AG04450 (cell line): ENCODE measurements at regions not wholly inside any gene's neighbourhood (a gene's known extent, or its start where the extent isn't known, plus 50 kb on each side); places are given as distances from the start of the nearest gene placed in this dataset.
"Not testable (repeated sequence)": the region's sequence is repeated elsewhere in the genome, so short reads cannot be mapped to it uniquely, and the experiment has no call there.

Experiments
- CTCF ChIA-PET: fragments of 300-600, 350-600 bp; formaldehyde crosslinking; extraction: SDS; loops from one replicate; lab custom pipeline; 2022; ENCODE audit warnings: antibody characterized with exemption, inconsistent platforms; lab: Charles Lee
- POLR2A ChIA-PET: fragments of 350-600 bp; formaldehyde crosslinking; extraction: SDS; loops from one replicate; lab custom pipeline; 2021; ENCODE audit warnings: antibody characterized with exemption, inconsistent platforms; lab: Yijun Ruan, JAX
- DNase-seq: peaks from one replicate; pipeline ENCODE4 v3.0.0-alpha.2; 2011; ENCODE audit warnings: low read depth, low spot score
- H3K27ac ChIP-seq: one replicate; pipeline ENCODE4 v1.5.1; 2012; ENCODE audit warnings: low read depth, low read length, control low read depth
- H3K27me3 ChIP-seq: one replicate; pipeline ENCODE4 v1.6.0; 2012; ENCODE audit warnings: low read length; ENCODE audit not compliant: control insufficient read depth, insufficient read depth
- H3K4me3 ChIP-seq: 2 replicates; pipeline ENCODE4 v1.5.1; 2011; ENCODE audit warnings: mild to moderate bottlenecking, low read depth, low read length, control low read depth
- H3K9me3 ChIP-seq: 2 replicates; pipeline ENCODE4 v1.5.1; 2012; ENCODE audit warnings: low read length; ENCODE audit not compliant: control insufficient read depth, insufficient read depth
- TF ChIP-seq, protein P1 (sequence below): IDR thresholded peaks from 2 replicates; pipeline ENCODE4 v1.5.1; 2011; ENCODE audit warnings: low read depth, low read length, control low read depth, inconsistent platforms

DNA sequence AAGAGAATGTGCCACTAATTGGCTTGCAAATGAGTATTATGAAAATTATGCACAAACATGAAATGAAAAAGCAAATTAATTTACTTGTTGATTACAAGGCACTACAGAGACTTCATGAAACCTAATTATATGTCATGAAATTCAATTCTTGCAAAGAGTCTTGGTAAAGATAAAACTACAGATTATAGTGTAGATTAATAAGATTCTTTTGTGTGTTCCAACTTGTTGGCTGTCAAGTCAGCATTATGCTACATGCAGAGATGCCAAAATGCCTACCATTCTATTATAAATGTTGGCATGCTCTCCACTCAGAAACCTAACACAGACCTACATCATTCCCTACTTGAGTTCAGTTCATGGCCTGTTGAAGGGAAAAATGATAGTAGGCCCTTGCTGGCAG lies 97.2 kb upstream of the KITLG start:
- CTCF ChIA-PET = no interaction called here
- Histone ChIP-seq H3K4me3 (no peak overlapping the region), H3K27ac (no peak overlapping the region), H3K9me3 (no peaks in the 10 kb centered on the region; the same call in 1 of the 2 replicates), H3K27me3 (no peaks in the 10 kb centered on the region)
- no peak for DNase-seq
- POLR2A ChIA-PET = no interaction called here
- TF ChIP-seq, protein P1, sequence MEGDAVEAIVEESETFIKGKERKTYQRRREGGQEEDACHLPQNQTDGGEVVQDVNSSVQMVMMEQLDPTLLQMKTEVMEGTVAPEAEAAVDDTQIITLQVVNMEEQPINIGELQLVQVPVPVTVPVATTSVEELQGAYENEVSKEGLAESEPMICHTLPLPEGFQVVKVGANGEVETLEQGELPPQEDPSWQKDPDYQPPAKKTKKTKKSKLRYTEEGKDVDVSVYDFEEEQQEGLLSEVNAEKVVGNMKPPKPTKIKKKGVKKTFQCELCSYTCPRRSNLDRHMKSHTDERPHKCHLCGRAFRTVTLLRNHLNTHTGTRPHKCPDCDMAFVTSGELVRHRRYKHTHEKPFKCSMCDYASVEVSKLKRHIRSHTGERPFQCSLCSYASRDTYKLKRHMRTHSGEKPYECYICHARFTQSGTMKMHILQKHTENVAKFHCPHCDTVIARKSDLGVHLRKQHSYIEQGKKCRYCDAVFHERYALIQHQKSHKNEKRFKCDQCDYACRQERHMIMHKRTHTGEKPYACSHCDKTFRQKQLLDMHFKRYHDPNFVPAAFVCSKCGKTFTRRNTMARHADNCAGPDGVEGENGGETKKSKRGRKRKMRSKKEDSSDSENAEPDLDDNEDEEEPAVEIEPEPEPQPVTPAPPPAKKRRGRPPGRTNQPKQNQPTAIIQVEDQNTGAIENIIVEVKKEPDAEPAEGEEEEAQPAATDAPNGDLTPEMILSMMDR = no peak

DNA sequence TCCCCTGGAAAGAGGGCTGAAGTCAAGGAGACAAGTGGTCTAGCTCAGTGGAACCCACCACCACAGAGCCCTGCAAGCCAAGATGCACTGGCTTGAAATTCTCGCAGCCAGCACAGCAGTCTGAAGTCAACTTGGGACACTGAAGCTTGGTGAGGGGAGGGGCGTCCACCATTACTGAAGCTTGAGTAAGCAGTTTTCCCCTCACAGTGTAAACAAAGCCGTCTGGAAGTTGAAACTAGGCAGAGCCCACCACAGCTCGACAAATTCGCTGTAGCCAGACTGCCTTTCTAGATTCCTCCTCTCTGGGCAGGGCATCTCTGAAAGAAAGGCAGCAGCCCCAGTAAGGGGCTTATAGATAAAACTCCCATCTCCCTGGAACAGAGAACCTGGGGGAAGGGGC lies 87.3 kb upstream of the KITLG start:
- POLR2A ChIA-PET, H3K4me3 ChIP-seq, H3K9me3 ChIP-seq, DNase-seq, H3K27me3 ChIP-seq, CTCF ChIA-PET, H3K27ac ChIP-seq: not testable (repeated sequence)

DNA sequence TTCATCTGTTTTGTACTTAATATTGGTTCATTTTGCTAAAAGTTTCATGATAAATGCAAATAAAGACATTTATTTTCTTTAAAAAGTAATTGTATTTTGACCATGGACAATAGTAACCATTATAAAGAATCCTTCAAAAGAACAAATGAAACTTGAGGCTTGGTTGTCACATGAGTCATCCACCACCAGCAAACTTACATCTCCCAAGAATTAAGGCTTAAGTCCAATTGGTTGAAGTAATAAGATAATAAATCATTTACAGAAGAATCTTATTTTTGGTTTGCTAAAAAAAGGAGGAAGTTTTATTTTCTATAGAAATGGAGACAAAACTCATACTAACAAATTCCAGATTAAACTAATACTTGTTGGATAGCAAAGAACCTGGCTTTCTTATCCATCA lies 84.8 kb upstream of the KITLG start:
- no peak for DNase-seq
- Histone ChIP-seq H3K27ac (no peak overlapping the region), H3K27me3 (no peaks in the 10 kb centered on the region), H3K9me3 (no peaks in the 10 kb centered on the region), H3K4me3 (no peak overlapping the region)
- TF ChIP-seq, protein P1 = no peak
- ChIA-PET CTCF (no interaction called here), POLR2A (no interaction called here)

DNA sequence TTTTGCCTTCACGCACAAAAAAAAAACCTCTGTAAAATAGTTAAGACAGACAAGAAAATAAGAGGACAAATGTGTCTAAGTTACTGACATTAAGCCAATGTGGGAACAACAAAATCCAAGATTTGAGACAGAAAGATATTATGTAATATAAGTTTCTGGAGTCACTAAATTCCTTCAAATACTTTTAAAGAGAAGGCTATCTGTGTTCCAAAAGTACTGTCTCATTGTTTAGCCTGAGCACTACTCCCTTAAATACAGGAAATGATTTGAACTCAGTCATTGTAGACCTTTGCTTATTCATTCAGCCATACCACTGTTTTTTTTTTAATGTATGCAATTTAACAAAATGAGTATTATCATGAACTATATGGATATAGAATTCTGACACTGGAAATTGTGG lies 82.7 kb upstream of the KITLG start:
- Histone ChIP-seq H3K4me3 (no peak overlapping the region), H3K9me3 (no peaks in the 10 kb centered on the region), H3K27me3 (no peaks in the 10 kb centered on the region), H3K27ac (no peak overlapping the region)
- ChIA-PET CTCF (no interaction called here), POLR2A (no interaction called here)
- TF ChIP-seq, protein P1 = no peak
- DNase-seq = no peak

DNA sequence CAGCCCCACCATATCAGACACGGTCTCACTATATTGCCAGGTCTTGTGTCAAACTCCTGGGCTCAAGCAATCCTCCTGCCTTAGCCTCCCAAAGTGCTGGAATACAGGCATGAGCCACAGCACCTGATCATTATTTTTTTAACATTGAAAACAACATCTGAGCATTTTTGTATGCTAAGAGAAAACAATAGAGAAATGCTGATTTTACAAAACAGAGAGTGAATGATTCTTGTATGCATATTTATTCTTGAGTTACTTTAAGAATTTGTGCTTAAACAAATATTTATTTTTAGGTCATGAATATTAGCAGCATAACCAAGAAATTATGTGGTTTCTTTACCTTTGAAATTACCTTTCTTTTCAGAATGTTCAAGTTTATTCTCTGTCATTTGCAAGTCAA lies 81.8 kb upstream of the KITLG start:
- ChIA-PET POLR2A (no interaction called here), CTCF (no interaction called here)
- no peak overlapping the region for H3K27ac ChIP-seq
- no peaks in the 10 kb centered on the region for H3K27me3 ChIP-seq
- H3K9me3 ChIP-seq = no peaks in the 10 kb centered on the region
- DNase-seq = no peak
- TF ChIP-seq, protein P1 = no peak
- no peak overlapping the region for H3K4me3 ChIP-seq

DNA sequence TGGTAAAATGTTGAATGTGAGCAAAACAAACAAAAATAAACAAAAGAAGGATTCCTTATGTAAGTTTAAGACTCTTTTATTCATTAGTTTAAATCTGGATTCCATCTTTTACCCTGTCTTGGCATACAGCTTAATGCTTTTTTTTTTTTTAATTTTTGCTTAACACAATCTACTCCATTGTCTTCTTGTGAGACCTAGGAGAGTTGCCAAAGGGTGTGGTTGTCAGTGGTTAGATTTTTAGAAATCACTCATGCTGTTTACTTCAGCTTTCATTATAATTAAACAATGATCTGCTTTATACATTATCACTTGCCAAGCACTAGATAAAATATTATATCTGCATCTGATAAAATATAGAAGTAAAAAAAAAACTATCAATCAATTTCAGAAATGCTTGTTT lies 77.7 kb upstream of the KITLG start:
- Histone ChIP-seq H3K27ac (no peak overlapping the region), H3K9me3 (no peaks in the 10 kb centered on the region), H3K4me3 (no peak overlapping the region), H3K27me3 (no peaks in the 10 kb centered on the region)
- TF ChIP-seq, protein P1 = no peak
- DNase-seq = no peak
- POLR2A ChIA-PET = interaction anchor here (1.1 kb wide), 1 partner anchor 9 kb away, joined by 6 read pairs; no protein-coding TSS in a partner anchor
- CTCF ChIA-PET = no interaction called here
